ENCODE measurements at regions not wholly inside any gene's neighbourhood (a gene's known extent, or its start where the extent isn't known, plus 50 kb on each side); places are given as distances from the start of the nearest gene placed in this dataset.

GRCh38 chr3:31288224-31288623, 244.5 kb upstream of the STT3B start:
- TF ChIP-seq, protein P1, sequence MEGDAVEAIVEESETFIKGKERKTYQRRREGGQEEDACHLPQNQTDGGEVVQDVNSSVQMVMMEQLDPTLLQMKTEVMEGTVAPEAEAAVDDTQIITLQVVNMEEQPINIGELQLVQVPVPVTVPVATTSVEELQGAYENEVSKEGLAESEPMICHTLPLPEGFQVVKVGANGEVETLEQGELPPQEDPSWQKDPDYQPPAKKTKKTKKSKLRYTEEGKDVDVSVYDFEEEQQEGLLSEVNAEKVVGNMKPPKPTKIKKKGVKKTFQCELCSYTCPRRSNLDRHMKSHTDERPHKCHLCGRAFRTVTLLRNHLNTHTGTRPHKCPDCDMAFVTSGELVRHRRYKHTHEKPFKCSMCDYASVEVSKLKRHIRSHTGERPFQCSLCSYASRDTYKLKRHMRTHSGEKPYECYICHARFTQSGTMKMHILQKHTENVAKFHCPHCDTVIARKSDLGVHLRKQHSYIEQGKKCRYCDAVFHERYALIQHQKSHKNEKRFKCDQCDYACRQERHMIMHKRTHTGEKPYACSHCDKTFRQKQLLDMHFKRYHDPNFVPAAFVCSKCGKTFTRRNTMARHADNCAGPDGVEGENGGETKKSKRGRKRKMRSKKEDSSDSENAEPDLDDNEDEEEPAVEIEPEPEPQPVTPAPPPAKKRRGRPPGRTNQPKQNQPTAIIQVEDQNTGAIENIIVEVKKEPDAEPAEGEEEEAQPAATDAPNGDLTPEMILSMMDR (IDR thresholded peaks at IDR 0.05; ENCODE audit: poor library complexity), result no peak
- TF ChIP-seq EZH2 (IDR thresholded peaks at IDR 0.05; ENCODE audit: borderline replicate concordance) (no peak), EZH2phosphoT487 (IDR thresholded peaks at IDR 0.05; ENCODE audit: low read depth, severe bottlenecking, unreplicated experiment) (no peak)
